Inferior parietal cortex (tissue), 1 donor: ENCODE measurements at regions not wholly inside any gene's neighbourhood (a gene's known extent, or its start where the extent isn't known, plus 50 kb on each side); places are given as distances from the start of the nearest gene placed in this dataset.

ENCODE experiments used
- DNase-seq: peaks from one replicate; pipeline ENCODE4 v3.0.0-alpha.2; 2016; ENCODE audit errors: extremely low spot score

GRCh38 chr1:76763738-76764137 is 103.5 kb upstream of the ST6GALNAC5 start:
- no peak for DNase-seq

DNA sequence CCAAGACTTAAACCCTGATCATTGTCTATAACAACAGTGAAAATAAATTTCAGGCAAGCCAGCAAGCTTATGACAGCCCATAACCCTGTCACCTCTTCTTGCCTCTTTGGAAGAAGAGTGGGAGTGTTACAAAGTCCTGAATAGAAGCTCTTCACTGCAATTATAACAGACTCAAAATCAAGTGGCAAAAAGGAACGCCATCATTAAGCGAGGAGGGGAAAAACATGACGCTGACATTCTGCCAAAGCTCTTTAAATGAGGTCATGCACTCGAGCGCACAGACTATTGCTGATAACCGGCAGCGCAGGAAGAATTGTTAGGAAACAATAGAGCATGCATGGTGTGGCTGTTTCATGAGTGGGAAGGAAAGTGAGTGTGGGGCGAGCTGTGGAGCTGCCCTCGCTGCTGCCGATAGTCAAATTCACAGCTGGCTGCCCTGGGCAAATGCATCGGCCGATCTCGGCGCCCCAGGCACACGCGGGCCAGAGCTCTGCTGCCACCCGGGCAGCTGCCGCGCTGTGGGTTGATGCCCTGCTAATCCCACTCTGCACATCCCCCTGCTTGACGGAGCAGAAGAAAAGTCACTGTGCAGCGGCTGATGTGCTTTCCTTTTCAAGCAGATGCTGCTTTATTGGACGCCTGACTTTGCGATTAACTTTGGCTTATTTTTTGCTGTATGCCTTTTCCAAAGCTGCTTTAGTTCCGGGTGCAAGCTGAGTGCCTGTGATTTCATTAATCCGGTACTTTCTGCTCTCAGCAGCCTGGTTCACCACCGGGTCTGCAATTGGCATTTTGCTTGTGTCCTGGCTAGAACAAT is 102.4 kb upstream of the ST6GALNAC5 start:
- no peak for DNase-seq

- DNase-seq = no peak
Observed at GRCh38 chr1:76766381-76766780, 100.9 kb upstream of the ST6GALNAC5 start.

DNA sequence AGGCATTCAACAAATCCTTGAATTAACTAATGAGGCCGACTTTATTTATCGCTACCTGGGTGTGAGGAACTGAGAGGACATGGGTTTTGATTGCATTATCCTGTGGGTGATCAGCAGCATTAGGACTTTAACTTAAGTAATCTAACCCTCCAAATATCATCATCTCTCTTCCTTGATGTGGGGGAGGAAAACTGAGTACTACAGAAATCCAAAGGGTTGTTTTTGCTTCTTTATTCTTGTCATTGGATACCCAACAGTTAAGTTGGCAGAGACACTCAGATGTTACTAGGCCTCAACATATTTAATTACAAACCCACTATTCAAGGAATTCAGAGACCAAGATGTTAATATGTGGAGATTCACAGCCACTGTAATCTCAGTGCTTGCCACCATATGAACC is 97.4 kb upstream of the ST6GALNAC5 start:
- no peak for DNase-seq

DNA sequence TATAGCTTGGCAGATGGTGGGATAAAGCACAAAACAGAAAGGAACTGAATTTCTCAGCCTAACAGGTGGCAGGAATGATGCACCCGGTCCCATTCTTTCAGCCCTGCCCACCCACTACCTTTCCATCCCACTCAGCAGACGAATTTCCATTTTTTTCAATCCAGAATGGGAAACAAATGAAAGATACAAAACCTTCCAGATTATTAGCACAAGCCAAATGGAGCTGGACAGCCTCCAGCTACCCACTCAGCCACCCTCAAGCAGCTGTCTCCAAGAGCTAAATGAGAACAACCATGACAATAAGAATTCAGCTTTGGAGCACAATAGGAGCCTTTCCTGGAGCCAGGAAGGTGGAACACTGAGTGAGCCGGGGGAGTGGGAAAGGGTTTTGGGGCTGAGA is 96.3 kb upstream of the ST6GALNAC5 start:
- DNase-seq = peak; percentile 62

- no peak for DNase-seq
Observed at GRCh38 chr1:76781447-76781846, 85.8 kb upstream of the ST6GALNAC5 start.

GRCh38 chr1:76782809-76783208 is 84.5 kb upstream of the ST6GALNAC5 start:
- no peak for DNase-seq

- DNase-seq = no peak
Observed at GRCh38 chr1:76784502-76784901, 82.8 kb upstream of the ST6GALNAC5 start.

- DNase-seq = no peak
Observed at GRCh38 chr1:76786222-76786621, 81.1 kb upstream of the ST6GALNAC5 start.

- DNase-seq = no peak
Observed at GRCh38 chr1:76793594-76793993, 73.7 kb upstream of the ST6GALNAC5 start.

DNA sequence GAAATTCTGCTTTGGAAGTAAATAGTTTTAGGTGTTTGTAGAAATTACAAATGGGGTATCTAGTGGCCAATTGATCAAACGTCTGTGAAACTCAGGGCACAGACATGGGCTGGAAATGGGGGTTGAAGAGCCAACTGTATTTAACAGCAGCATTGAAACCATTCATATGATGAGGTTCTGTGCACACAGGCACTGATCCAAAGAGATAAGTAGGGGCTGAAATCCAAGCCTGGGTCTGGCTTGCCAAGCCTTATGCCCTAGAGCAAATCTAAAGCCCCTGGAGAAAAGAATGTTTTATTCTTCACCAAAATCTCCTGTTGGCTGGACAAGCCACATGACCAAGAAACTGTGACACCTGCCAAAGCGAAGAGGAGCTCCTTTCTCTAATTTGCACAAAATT is 67.6 kb upstream of the ST6GALNAC5 start:
- DNase-seq = no peak

GRCh38 chr1:76802094-76802493 is 65.2 kb upstream of the ST6GALNAC5 start:
- DNase-seq = no peak

- DNase-seq = no peak
Observed at GRCh38 chr1:76807543-76808260, 59.6 kb upstream of the ST6GALNAC5 start.
